ENCODE measurements at regions not wholly inside any gene's neighbourhood (a gene's known extent, or its start where the extent isn't known, plus 50 kb on each side); places are given as distances from the start of the nearest gene placed in this dataset.

- no peak for TF ChIP-seq ZNF223 (tag by site-specific recombination; IDR thresholded peaks at IDR 0.05)
- TF ChIP-seq ATF2 (tag by site-specific recombination; IDR thresholded peaks at IDR 0.05; ENCODE audit: low read depth): no peak
- TF ChIP-seq CTCF (tag by site-specific recombination; IDR thresholded peaks at IDR 0.05): no peak
- TF ChIP-seq REST (tag by site-specific recombination; IDR thresholded peaks at IDR 0.05): no peak
- TF ChIP-seq ZNF324 (tag by site-specific recombination; IDR thresholded peaks at IDR 0.05): no peak
- no peak for TF ChIP-seq HIC1 (tag by site-specific recombination; IDR thresholded peaks at IDR 0.05)
- no peak for TF ChIP-seq ZNF146 (tag by site-specific recombination; IDR thresholded peaks at IDR 0.05)
- TF ChIP-seq ZNF138 (tag by site-specific recombination; IDR thresholded peaks at IDR 0.05; ENCODE audit: borderline replicate concordance): no peak
- TF ChIP-seq ZNF10 (tag by site-specific recombination; IDR thresholded peaks at IDR 0.05): no peak
- no peak for TF ChIP-seq ZNF510 (tag by site-specific recombination; IDR thresholded peaks at IDR 0.05; ENCODE audit: insufficient replicate concordance)
These were observed 264.1 kb upstream of the GATB start for GRCh38 chr4:152024881-152025280.
